ENCODE measurements at regions not wholly inside any gene's neighbourhood (a gene's known extent, or its start where the extent isn't known, plus 50 kb on each side); places are given as distances from the start of the nearest gene placed in this dataset.
"Not testable (repeated sequence)": the region's sequence is repeated elsewhere in the genome, so short reads cannot be mapped to it uniquely, and the experiment has no call there.

DNA sequence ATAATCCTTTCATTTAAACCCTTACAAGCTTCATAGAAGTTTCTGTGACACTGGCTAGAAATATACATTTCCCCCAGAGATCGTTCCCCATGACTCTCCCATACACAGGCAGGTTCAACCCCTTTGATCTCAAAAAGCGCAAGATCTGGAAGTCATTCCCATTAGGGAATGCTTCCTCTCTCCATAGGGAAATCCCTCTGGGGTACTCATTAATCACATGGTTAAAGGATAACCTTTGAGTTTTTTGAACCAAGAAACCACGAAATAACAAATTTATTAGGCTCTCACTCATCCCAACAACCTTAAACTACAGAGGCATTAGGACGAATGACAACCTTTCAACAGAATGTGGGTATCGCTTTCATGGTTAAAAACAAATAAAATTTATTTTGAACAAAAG lies 211.9 kb upstream of the PRICKLE2 start:
- no peak for DNase-seq

DNA sequence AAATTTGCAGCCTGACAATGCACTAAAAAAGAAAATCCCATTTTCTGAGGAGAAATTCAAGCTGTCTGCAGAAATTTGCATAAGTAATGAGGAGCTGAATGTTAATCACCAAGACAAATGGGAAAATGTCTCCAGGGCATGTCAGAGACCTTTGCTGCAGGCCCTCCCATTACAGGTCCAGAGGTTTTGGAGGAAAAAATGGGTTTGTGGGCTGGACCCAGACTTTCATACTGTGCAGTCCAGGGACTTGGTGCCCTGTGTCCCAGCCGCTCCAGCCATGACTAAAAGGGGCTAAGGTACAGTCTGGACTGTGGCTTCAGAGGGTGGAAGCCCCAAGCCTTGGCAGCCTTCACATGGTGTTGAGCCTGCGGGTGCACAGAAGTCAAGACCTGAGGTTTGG lies 209.8 kb upstream of the PRICKLE2 start:
- not testable (repeated sequence) for DNase-seq

DNA sequence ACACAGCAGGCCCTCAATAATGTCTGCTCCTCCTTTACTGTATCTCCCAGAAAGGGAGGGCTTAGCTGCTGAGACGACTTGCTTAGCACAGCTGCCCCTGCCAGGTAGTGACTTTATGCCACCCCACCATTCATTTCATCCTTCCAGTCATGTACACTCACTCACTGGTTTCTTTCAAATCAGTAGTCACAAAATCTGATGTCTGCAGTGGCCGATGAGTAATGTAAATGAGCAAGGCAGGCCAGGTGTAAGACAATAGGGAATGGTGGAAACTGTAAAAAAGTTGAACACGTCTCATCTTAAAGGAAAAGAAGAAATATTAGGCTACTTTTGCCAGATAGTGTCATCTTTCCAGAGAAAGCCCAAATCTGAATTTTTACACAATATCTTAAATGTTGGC lies 207.6 kb upstream of the PRICKLE2 start:
- no peak for DNase-seq

DNA sequence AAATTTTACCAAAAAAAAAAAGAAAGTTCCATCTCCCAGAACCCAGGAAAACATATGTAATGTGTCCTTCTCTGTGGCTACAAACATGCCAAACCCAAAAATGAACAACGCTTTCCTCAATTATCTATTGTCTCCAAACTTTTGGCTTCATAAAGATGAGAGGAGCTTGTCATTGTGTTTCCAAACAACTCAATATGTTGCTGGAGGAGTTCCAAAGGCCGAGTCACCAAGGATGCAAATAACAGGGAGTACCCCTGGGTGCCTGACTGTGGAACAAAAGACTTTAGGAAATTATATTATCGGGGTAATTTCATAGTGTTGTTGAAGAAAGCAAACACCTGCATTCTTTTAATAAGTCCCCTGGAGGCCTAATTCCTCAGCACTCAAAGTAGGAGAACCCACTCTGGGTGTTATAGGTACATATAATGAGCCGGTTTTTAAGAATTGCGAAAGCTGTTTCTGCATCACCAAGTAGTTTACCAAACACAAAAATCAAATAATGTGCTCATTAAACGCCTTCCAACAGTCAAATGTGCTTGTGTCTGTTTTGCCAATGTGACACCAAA lies 206.3 kb upstream of the PRICKLE2 start:
- DNase-seq: no peak

DNA sequence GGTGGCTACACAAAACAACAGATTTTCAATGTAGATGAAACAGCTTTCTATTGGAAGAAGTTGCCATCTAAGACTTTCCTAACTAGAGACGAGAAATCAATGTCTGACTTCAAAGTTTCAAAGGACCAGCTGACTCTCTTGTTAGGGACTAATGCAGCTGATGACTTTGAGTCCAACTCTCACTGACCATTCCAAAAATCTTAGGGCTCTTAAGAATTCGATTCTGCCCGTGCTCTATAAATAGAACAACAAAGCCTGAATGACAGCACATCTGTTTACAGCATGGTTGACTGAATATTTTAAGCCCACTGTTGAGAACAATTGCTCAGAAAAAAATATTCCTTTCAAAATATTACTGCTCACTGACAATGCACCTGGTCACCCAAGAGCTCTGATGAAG lies 202.4 kb upstream of the PRICKLE2 start:
- DNase-seq: no peak

DNA sequence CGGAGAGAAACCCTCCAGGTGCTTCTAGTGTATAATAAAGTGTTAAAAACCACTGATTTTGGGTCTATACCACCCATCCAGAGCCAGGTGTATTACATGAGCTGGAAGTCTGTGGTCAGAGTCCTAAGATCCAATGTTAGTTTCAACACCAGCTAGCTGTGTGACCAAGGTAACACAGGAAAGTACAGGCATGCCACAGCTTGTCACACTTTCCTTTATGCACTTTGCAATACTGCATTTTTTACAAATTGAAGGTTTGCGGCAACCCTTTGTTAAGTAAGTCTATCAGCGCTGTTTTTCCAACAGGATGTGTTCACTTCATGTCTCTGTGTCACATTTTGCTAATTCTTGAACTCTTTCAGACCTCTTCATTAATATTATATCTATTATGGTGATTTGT lies 201.3 kb upstream of the PRICKLE2 start:
- no peak for DNase-seq

DNA sequence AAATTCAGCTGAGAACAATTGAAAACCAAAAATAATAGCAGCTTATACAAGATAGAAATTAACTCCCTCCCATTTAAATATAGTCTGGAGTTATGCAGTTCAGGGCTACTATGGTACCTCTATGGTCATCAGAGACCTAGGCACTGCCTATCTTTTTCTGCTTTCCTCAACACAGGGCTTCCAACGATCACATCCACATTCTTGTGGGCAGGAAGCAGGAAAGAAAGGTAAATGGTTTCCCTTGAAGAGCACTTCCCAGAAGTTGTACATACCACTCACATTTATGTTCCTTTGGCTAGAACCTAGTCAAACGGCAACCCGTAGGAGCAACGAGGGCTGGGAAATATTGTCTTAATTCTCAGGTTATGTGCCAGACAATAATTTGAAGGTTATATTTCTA lies 197.7 kb upstream of the PRICKLE2 start:
- no peak for DNase-seq

DNA sequence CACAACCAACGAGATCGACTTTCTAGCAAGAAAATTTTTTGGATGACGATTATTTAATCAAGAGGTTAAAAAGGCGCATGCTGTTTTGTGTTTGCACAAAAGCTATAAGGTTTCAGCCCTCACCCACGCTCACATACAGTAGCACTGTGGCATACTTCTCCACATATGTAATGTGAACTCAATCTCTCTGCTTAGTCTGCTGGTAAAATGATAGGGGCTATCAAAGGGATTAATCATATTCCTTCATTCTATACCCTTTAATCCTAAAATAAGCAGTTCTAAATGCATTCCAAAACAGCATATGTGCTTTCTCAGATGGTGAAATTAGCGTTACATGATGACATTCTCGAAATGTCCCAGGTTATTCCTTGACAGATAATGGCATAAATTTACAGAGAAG lies 196.9 kb upstream of the PRICKLE2 start:
- DNase-seq: no peak

DNA sequence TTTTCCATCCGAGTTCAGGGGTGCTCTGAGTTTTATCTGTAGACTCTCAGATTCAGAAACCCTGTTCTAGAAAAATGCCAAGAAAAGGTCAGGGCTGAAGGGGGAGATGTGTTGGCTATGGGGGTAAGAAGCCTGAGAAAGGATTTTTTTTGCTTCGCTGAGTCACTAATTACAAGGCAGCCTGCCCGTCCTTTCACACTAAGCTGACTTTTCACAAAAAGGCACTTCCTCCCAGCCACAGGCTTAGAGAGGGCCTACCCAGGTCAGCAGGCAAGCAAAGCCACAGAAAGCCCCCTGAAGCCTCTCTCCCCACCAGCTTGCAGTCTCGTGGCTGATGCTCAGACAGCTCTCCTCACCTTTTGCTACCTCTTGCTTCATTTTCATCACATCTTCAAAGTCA lies 192.6 kb upstream of the PRICKLE2 start:
- DNase-seq: no peak

DNA sequence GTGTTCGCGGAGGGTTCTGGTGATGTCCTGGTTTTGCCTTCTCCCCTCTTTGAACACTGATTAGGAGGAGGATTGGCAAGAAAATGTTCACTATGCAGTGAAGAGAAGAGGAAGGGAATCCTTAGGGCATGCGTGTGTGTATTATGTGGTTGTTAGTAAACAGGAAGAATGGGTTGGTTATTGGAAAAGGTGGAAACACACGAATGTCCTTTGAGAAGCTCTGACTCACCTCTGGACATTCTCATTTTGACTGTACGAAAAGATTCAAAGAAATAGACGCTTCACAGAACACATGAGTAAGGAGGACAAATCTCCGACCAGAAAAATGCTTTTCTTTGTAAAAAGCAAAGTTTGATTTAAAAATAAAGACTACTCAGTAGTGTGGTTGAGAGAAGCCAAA lies 188.8 kb upstream of the PRICKLE2 start:
- DNase-seq: no peak

DNA sequence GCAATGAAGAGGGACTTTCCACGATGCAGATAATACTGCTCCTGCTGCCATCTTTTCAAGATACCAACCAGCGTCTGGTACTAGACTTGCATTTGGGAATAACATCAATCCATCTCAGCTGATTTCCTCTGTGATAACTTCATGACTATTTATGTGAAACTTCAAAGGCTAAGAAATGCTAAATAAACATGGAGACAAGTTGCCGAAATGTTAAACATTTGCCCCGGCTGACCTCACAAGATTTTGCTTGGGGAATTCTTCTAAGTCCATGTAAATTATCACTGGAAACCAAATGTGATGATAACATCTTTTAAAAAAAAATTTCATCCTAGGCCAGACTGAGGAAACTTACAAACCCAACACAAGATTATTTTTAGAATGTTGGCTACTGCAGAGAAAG lies 185.8 kb upstream of the PRICKLE2 start:
- no peak for DNase-seq

DNA sequence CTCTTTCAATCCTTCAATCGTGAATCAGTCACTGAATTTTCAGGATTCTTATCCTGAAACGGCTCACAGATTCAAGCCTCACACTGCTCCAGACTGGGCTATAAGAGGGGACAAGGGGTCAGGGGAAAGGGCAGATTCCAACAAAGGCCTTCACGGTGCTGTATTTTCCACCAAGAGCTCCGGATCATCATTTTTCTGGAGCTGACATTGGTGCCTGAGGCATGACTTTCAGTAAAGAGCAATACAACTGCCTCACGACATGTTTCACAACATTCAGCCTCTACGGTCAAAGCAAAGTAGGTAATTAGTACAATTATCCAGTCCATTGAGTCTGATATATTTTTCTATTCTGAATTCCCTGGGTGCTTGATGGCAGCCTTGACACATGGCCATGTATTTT lies 185.0 kb upstream of the PRICKLE2 start:
- DNase-seq: no peak

DNA sequence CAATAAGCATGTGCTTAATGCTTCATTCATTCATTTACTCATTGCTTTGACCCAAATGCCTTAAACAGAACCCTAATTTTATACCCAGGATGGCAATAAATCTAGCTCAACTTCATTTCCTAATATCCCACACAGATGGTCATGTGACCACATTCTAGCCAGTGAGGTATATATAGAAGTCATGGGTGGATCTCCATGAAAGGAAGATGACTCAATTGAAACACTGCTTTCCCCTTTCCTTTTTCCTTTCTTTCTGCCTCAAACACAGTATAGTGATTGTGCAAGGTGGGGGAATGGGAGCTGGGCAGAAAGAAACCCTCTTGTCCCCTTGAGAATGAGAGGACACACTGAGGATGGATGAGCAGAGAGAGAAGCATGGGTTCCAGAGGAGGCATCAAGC lies 183.5 kb upstream of the PRICKLE2 start:
- no peak for DNase-seq

DNA sequence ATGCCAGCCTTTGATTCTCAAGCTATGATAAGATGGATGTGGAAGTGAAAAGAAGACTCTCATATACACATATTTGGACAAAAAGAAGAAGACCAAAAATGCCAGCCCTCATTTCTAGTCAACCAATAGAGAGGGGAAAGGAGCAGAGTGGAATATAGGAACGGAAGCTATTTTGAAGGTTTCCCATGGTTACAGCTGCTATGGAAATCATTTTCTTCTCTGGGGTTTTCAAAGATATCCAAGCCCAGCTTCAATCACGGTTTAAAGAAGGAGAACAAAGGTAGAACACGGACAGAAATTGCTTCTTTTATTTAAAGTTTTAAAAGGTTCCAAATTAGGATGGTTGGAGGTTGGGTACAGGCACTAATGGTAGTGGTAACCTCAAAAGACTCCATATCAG lies 181.0 kb upstream of the PRICKLE2 start:
- no peak for DNase-seq

DNA sequence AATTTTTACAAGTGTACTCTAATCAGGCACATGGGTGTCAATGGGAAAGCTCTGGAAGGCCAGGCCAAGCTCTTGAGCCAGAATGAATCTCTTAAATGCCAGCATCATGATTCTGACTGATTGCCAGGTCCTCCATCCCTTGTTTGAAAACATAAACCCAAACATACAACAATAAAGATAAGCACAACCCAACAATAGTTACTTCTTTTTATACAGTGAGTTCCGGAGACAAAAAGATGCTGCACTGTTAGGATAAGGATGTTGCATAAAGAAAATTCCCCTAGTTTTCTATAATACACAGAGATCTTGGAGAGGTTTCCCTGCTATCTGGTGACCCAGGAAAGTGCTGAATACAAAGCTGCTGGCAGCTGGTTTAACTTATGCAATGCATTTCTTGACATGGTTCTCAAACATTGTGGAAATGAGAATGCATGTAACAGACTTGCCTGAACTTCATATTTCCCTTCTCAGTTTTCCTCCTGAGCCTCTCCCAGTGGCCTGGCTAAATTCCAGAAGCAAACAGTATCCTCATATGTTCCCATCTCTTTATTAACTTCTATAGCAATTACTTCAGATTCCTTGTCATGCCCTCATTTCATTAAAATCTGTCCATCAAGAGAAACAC lies 180.1 kb upstream of the PRICKLE2 start:
- peak; percentile 48 for DNase-seq

DNA sequence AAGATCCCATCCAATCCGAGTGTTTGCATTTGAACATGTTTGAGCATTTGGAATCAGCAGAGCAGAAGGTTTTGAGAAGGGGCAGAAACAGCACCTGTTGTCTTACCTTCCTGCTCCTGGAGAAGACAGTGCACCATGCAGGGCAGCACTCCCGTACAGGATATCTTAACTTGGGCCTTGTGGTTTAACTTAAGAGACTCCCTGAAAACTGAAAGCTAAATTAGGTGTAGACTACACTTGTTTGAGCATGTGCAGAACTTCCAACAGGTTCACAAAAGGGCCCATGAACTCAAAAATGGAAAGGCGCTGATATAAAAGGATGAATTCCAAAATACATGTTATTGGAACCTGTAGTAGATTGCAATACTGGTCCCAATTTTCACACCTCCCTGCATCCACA lies 175.4 kb upstream of the PRICKLE2 start:
- DNase-seq: no peak

DNA sequence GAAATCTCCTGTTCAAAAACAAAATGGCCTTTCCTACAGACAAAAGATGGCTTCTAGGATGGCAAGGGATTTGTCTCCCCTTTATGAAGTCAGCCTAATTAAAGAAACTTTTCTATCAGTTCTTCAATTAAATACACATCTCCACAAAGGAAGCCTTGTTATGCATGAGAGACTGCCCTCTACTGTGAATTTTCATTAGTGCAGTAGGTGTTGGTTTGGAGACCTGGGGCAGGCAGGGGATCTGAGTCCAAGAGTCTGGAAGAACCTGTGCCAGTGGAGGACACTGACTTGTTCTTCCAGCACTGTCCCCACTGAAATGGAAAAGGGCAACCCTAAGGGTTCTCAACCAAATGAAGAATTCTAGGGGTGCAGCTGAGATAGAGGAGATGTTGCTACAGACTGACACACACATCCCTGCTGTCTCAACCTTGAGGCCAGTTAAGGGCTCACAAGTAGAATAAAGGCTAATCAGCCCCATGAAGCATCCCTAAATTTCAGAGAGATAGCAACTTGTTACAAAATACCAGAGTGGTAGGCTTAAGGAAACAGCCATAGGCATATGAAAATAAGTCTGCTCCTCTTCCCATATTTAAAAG lies 174.0 kb upstream of the PRICKLE2 start:
- peak; percentile 59 for DNase-seq

DNA sequence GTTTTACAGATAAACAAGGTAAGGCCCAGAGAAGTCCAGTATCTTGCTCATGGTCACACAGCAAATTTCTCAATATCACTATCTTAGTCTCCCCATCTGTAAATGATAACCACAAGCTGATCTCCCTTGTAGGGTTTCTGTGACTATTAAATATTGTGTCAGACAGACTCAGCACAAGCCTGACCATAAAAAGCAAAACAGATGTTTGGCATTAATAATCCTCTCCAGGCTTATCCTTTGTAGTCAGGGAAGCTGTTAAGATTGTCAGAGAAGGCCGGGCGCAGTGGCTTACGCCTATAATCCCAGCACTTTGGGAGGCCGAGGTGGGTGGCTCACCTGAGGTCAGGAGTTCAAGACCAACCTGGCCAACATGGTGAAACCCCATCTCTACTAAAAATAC lies 173.2 kb upstream of the PRICKLE2 start:
- DNase-seq: no peak

DNA sequence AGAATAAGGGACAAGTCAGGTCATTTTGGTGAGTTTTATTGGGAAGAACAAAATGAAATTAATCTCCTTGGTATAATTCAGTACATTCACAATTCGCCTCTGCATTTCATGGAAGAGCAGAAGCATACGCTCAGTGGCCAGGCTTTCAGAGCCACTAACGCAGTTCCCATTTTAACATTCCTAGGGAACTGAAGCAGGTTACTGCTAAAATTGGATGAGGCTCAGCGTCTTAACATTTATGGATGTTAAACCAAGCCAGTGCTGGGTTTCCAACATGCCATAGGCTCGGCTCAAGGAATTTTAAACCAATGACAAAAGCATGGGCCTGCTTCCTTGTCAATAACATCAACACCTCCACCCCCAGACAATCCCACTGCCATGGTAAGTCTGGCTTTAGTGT lies 172.7 kb upstream of the PRICKLE2 start:
- no peak for DNase-seq

DNA sequence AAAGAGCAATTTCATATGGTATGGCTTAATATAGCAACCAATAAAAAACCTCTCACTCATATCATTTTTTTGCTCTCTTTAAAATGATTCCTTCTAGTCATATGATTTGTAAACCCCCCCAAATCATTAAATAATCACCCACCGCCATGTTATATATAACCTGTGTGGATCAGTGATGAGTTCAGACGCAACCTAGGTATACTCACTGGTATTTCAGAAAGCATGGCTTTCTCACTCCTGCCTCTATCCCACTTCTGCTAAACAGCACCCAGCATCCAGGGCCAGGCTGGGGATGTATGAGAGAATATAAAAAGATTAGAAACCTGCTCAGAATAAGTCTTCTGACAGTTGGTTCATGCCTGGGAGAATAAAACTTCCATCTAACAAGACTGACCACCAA lies 172.3 kb upstream of the PRICKLE2 start:
- no peak for DNase-seq

DNA sequence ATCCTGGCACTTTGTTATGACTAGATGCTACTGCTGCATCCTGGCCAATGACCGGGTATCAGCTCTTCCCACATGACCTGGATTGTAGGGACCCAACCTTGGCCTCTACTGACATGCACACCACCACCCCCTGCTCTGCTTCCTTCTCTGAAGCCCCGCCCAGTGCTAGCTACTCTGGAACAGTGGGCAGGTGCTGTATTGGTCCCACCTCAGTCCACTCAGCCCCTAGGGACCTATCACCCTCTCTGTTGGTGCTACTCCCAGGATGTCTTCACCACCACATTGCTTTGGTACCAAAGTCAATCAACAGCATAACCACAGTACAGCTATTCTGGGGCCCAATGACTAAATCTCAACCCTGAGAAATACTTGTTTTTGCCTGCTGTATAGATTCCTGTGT lies 170.2 kb upstream of the PRICKLE2 start:
- no peak for DNase-seq

DNA sequence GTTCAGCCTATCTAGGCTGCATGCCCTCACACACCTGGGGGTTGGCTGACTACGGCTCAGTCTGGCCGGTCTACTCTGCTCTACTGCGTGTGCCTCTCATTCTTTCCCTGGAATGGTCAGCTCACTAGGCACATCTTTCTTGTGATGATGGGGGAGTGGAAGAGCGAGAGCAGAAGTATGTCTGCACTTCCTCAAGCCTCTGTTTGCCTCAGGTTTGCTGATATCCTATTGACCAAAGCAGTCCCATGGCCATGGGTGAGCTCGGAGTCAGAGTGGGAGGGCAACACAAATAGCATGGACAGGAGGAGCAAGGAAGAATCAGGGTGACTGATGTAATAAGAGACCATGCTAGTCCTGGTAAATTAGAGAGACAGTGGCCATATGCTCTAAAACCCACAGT lies 167.9 kb upstream of the PRICKLE2 start:
- DNase-seq: no peak

DNA sequence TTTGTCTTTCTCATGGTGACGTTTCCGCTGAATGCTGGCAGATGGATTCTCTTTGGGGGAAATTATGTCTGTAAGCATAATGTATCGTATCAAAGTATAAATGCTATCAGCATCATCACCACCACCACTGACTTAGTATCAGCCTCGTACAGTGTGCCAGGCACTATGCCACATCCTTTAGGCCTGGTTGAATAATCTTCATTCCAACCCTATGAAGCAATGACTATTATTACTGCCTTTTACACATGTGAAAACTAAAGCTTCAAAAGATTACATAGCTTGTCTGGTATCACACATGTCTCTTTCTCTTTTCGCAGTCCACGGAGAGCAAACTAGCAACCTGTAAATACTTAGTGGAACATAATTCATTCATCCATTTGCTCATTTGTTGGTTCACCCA lies 166.7 kb upstream of the PRICKLE2 start:
- DNase-seq: no peak

DNA sequence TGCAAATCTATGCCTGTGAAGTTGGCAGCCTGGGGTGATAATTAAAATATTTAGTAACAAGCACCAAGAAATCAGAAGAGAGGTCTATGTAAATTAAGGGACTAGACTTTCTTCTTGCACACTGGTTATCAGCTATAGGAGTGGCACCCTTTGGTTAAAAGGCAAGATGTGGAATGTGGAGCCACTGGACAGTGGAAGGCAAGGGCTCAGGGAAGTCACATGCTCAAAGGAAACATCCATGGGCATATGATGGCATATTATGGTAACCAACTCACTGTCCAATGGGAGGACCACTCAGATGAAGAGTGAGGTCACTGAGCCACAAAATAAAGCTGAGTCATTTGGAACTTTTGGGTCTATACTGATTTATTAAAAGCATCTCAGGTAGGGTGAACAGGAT lies 165.6 kb upstream of the PRICKLE2 start:
- no peak for DNase-seq

DNA sequence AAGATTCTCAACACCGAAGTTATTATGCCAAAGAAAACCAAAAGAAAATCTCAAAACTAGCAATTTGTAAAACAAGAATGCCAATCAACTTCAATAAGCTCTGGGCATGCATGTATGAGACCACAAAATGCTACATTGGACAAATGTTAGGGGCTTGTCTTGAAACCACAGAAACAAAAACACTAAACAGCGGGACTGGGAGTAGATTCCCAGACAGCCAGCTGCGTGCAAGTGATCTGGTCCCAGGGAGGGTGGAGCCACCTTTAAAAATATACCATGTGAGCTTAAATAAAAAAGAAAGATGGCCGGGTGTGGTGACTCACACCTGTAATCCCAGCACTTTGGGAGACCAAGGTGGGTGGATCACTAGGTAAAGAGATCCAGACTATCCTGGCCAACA lies 163.6 kb upstream of the PRICKLE2 start:
- no peak for DNase-seq
